OCI-LY3 (cell line): ENCODE measurements at regions not wholly inside any gene's neighbourhood (a gene's known extent, or its start where the extent isn't known, plus 50 kb on each side); places are given as distances from the start of the nearest gene placed in this dataset.

Experiments
- CTCF ChIP-seq: fragments of 200-600, 300-600 bp; sonication (generic); IDR thresholded peaks from 2 replicates; pipeline ENCODE4 v1.5.1; 2014; ENCODE audit warnings: antibody characterized with exemption, low read length, low read depth
- EZH2phosphoT487 ChIP-seq: fragments of 200-600 bp; shearing (Covaris generic); IDR thresholded peaks from 2 replicates; pipeline ENCODE4 v1.6.1; 2018; ENCODE audit warnings: antibody characterized with exemption, mixed run types, low read depth

GRCh38 chr6:148648754-148649453 lies 97.9 kb upstream of the UST start:
- TF ChIP-seq EZH2phosphoT487 = no peak
- TF ChIP-seq CTCF = no peak
